HepG2 (cell line): ENCODE measurements at regions not wholly inside any gene's neighbourhood (a gene's known extent, or its start where the extent isn't known, plus 50 kb on each side); places are given as distances from the start of the nearest gene placed in this dataset.

Experiments
- ATAC-seq: fragments of 200-7000 bp; cut with Tn5 transposase; 3 replicates; pipeline ENCODE4 v1.9.1; 2020; ENCODE audit warnings: mild to moderate bottlenecking, moderate library complexity
- BruUV-seq: library from RNA; stranded (reverse); fragments of 400-500 nt; replicated peaks from 2 replicates; lab custom pipeline; 2021; lab: Mats Ljungman, UMichigan
- CTCF ChIA-PET: fragments of 300-600 bp; formaldehyde crosslinking; extraction: SDS; loops from one replicate; lab custom pipeline; 2021; ENCODE audit warnings: low total read pairs, inconsistent platforms, low intra/inter-chr PET ratio; lab: Yijun Ruan, JAX
- POLR2A ChIA-PET: fragments of 350-600 bp; sonication (Branson Sonifier 250); formaldehyde crosslinking; loops from one replicate; lab custom pipeline; 2020; ENCODE audit warnings: antibody characterized with exemption, inconsistent platforms; lab: Yijun Ruan, JAX
- DNase-seq: peaks from one replicate; pipeline ENCODE4 v3.0.0-alpha.2; 2015; ENCODE audit warnings: low spot score
- FAIRE-seq: peaks from 3 replicates; lab custom pipeline; 2011; peaks lifted over from hg19 to GRCh38; lab: Jason Lieb, UNC
- H2AFZ ChIP-seq: one replicate; pipeline ENCODE4 v1.6.1; 2011; ENCODE audit warnings: low read length, inconsistent platforms
- H3K27ac ChIP-seq: fragments of 300-600 bp; 3 replicates; pipeline ENCODE4 v1.8.0; 2011; ENCODE audit warnings: mixed run types, mild to moderate bottlenecking, mixed read lengths, low read length, inconsistent platforms; ENCODE audit not compliant: insufficient read depth; ENCODE audit errors: extremely low read length
- H3K27me3 ChIP-seq, 2 experiments: fragments of 200-600 bp in 1 of 2; 2 replicates in 1 of 2; 3 replicates in 1 of 2; pipeline versions ENCODE4 v1.6.0 to v1.8.0; 2011; ENCODE audit warnings: low read length in 2 of 2, mild to moderate bottlenecking in 2 of 2, moderate library complexity in 2 of 2, inconsistent platforms in 1 of 2; ENCODE audit not compliant: insufficient read depth in 2 of 2, control insufficient read depth in 1 of 2
- H3K36me3 ChIP-seq, 2 experiments: fragments of 200-600 bp in 1 of 2; replicated peaks in 1 of 2; 2 replicates in 1 of 2; 3 replicates in 1 of 2; pipeline versions ENCODE4 v1.5.1 to v1.8.0; 2011; ENCODE audit warnings: low read length in 2 of 2, inconsistent platforms in 1 of 2; ENCODE audit not compliant: insufficient read depth in 2 of 2, control insufficient read depth in 1 of 2
- H3K4me1 ChIP-seq: 2 replicates; pipeline ENCODE4 v1.5.1; 2012; ENCODE audit warnings: low read length, inconsistent platforms; ENCODE audit not compliant: insufficient read depth
- H3K4me2 ChIP-seq: 2 replicates; pipeline ENCODE4 v1.6.0; 2011; ENCODE audit warnings: low read depth, low read length, inconsistent platforms
- H3K4me3 ChIP-seq, 3 experiments: fragments of 200-600 bp in 1 of 3; sonication (generic), shearing (Covaris generic) in 1 of 3; replicated peaks in 1 of 3; 2 replicates each; pipeline ENCODE4 v1.5.1; 2011 to 2016; ENCODE audit warnings: low read length in 3 of 3, inconsistent platforms in 2 of 3, low read depth in 2 of 3, mild to moderate bottlenecking in 2 of 3, control low read depth in 1 of 3, mixed read lengths in 1 of 3; ENCODE audit not compliant: insufficient read depth in 1 of 3
- H3K79me2 ChIP-seq: one replicate; pipeline ENCODE4 v1.6.1; 2011; ENCODE audit warnings: low read length, inconsistent platforms; ENCODE audit not compliant: insufficient read depth
- H3K9ac ChIP-seq: 2 replicates; pipeline ENCODE4 v1.6.0; 2011; ENCODE audit warnings: mild to moderate bottlenecking, low read depth, low read length, inconsistent platforms; ENCODE audit not compliant: insufficient read depth
- H3K9me3 ChIP-seq: 2 replicates; pipeline ENCODE4 v1.5.1; 2012; ENCODE audit warnings: mild to moderate bottlenecking, low read length
- H4K20me1 ChIP-seq: 2 replicates; pipeline ENCODE4 v1.6.0; 2011; ENCODE audit warnings: inconsistent platforms, mild to moderate bottlenecking, low read length, moderate library complexity; ENCODE audit not compliant: insufficient read depth
- CREBL2 ChIP-seq: sonication (generic); formaldehyde crosslinking; IDR thresholded peaks from 2 replicates; pipeline ENCODE4 v1.8.1; 2023; ENCODE audit warnings: missing genetic modification reagents, mild to moderate bottlenecking, borderline replicate concordance
- CSRNP2 ChIP-seq: sonication (generic); formaldehyde crosslinking; conservative IDR thresholded peaks from 2 replicates; pipeline ENCODE4 v1.8.0; 2022; ENCODE audit warnings: low read depth, missing genetic modification reagents
- HHEX ChIP-seq: IDR thresholded peaks from 2 replicates; pipeline ENCODE4 v1.6.1; 2016; ENCODE audit warnings: control low read depth
- HINFP ChIP-seq: sonication (generic); formaldehyde crosslinking; IDR thresholded peaks from 2 replicates; pipeline ENCODE4 v1.4.0; 2020; ENCODE audit warnings: low read depth, mild to moderate bottlenecking, missing genetic modification reagents
- KLF16 ChIP-seq, 2 experiments: sonication (generic) in 1 of 2; formaldehyde crosslinking in 1 of 2; IDR thresholded peaks; 2 replicates each; pipeline versions ENCODE4 v1.6.1 to v1.8.0; 2016 to 2023; ENCODE audit warnings: missing genetic modification reagents in 2 of 2, missing compliant biosample characterization in 1 of 2
- LCORL ChIP-seq, 2 experiments: fragments of 450-650 bp in 1 of 2; sonication (generic) in 1 of 2; formaldehyde crosslinking in 1 of 2; IDR thresholded peaks; 2 replicates each; pipeline versions ENCODE4 v1.5.0 to v1.6.1; 2017 to 2020; ENCODE audit warnings: antibody characterized with exemption in 1 of 2, missing genetic modification reagents in 1 of 2
- MBD4 ChIP-seq: IDR thresholded peaks from 2 replicates; pipeline ENCODE4 v1.6.1; 2012; ENCODE audit warnings: low read length, inconsistent platforms, borderline replicate concordance
- NFAT5 ChIP-seq: sonication (generic); formaldehyde crosslinking; IDR thresholded peaks from 2 replicates; pipeline ENCODE4 v1.4.0; 2020; ENCODE audit warnings: missing genetic modification reagents
- NFATC3 ChIP-seq: sonication (generic); formaldehyde crosslinking; IDR thresholded peaks from 2 replicates; pipeline ENCODE4 v1.5.1; 2020; ENCODE audit warnings: mild to moderate bottlenecking, missing genetic modification reagents
- PRMT3 ChIP-seq: sonication (generic); formaldehyde crosslinking; IDR thresholded peaks from 2 replicates; pipeline ENCODE4 v1.8.1; 2022; ENCODE audit warnings: low read depth, mild to moderate bottlenecking, moderate library complexity, missing genetic modification reagents, borderline replicate concordance
- ZNF160 ChIP-seq: sonication (generic); formaldehyde crosslinking; IDR thresholded peaks from 2 replicates; pipeline ENCODE4 v1.8.0; 2022; ENCODE audit warnings: mild to moderate bottlenecking, inconsistent platforms, missing genetic modification reagents
- ZNF20 ChIP-seq: sonication (generic); formaldehyde crosslinking; IDR thresholded peaks from 2 replicates; pipeline ENCODE4 v1.4.0; 2020; ENCODE audit warnings: mild to moderate bottlenecking, moderate library complexity, missing genetic modification reagents
- ZNF614 ChIP-seq: IDR thresholded peaks from 2 replicates; pipeline ENCODE4 v1.6.1; 2018; ENCODE audit warnings: missing biosample characterization, missing genetic modification reagents, inconsistent platforms, borderline replicate concordance
- ZNF644 ChIP-seq: IDR thresholded peaks from 2 replicates; pipeline ENCODE4 v1.6.1; 2016; ENCODE audit warnings: low read depth
- WGBS: methylation state at CpG from one replicate; pipeline ENCODE4 v1.1.6; 2017; ENCODE audit warnings: low lambda C conversion rate; 5-methylcytosine and 5-hydroxymethylcytosine counted together
- in situ Hi-C: cut with HindIII; loops from 2 replicates; pipeline ENCODE4 v1.10.0; 2017; ENCODE audit warnings: low pct_unique_long_range_greater_than_20kb; ENCODE audit not compliant: extremely low pct_ligation_motif_present
- intact Hi-C: fragments of 100-400 bp; cut with micrococcal nuclease; formaldehyde crosslinking; loops from one replicate; pipeline ENCODE4 v1.10.0; 2022; ENCODE audit not compliant: unreplicated experiment

GRCh38 chr16:62610291-62610690 is 574.1 kb upstream of the CDH8 start:
- Histone ChIP-seq H3K9me3 (peaks cover 81% of the 10 kb centered on the region), H3K9ac (no peak overlapping the region), H2AFZ (no peak overlapping the region), H3K27me3 (no peaks in the 10 kb centered on the region), H4K20me1 (no peaks in the 10 kb centered on the region), H3K79me2 (no peaks in the 10 kb centered on the region), H3K36me3 (no peaks in the 10 kb centered on the region), H3K4me2 (no peak overlapping the region), H3K4me3 (no peak overlapping the region), H3K4me1 (no peaks in the 10 kb centered on the region), H3K27ac (no peak overlapping the region)
- intact Hi-C loops (no loop called here), in situ Hi-C loops (no loop called here)
- BruUV-seq = no TSS peak
- POLR2A ChIA-PET = no interaction called here
- TF ChIP-seq NFAT5 (CRISPR knock-in tag) (no peak), ZNF160 (CRISPR knock-in tag) (no peak), NFATC3 (CRISPR knock-in tag) (no peak), ZNF20 (CRISPR knock-in tag) (no peak), ZNF614 (no peak), PRMT3 (CRISPR knock-in tag) (no peak), HINFP (CRISPR knock-in tag) (no peak), LCORL (IDR thresholded peaks at IDR 0.05) (no peak), LCORL (CRISPR knock-in tag; IDR thresholded peaks at IDR 0.05) (no peak), CREBL2 (CRISPR knock-in tag) (no peak), HHEX (CRISPR knock-in tag) (no peak), CSRNP2 (CRISPR knock-in tag) (no peak), ZNF644 (no peak), MBD4 (no peak), KLF16 (CRISPR knock-in tag; IDR thresholded peaks at IDR 0.05) (no peak)
- ATAC-seq (no peak), FAIRE-seq (no peak), DNase-seq (no peak)
- 7% methylated on average over 7 of the region's 7 CpGs for WGBS
- CTCF ChIA-PET = no interaction called here
